HG03045 (cell line): ENCODE measurements at regions not wholly inside any gene's neighbourhood (a gene's known extent, or its start where the extent isn't known, plus 50 kb on each side); places are given as distances from the start of the nearest gene placed in this dataset.

Experiments
- ATAC-seq: cut with Tn5 transposase; IDR thresholded peaks from one replicate; pipeline ENCODE4 v1.9.1; 2021; ENCODE audit warnings: mild to moderate bottlenecking, moderate library complexity; ENCODE audit not compliant: unreplicated experiment

DNA sequence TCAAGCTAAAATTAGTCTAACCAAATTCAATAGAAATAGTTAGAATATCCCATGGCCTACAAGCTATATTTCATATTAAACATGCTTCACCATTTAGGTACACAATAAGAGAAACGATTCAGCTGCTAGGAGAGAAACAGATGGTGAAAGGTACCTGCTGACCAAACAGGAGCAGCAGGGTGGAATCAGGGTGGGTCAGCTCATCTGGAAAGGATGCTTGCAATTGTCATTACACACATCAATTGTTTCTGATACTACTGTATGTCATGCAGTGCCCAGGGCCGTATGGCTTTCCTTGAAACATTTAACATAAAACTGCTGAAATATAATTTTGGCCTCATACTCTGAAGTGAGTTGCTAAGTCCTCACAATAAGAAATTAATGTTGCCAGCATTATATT is 776.0 kb downstream of the DACH1 start:
- ATAC-seq: no peak

DNA sequence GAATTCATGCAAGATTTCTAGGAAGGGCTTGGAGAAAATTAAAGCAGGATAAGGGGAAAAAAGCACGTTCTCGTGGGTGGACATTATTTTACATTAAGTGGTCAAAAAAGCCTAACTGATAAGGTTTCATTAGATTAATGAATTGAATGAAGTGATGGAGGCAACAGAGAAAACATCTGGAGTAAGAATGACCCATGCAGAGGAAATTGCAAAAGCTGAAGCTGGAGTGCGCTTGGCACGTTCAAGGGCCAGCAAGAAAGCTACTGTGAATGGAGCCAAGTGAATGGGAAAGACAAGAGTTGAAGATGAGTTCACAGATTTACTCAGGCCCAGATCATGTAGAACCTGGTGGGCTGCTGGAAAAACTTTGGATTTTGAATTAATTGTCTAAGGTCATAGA is 777.9 kb downstream of the DACH1 start:
- no peak for ATAC-seq

DNA sequence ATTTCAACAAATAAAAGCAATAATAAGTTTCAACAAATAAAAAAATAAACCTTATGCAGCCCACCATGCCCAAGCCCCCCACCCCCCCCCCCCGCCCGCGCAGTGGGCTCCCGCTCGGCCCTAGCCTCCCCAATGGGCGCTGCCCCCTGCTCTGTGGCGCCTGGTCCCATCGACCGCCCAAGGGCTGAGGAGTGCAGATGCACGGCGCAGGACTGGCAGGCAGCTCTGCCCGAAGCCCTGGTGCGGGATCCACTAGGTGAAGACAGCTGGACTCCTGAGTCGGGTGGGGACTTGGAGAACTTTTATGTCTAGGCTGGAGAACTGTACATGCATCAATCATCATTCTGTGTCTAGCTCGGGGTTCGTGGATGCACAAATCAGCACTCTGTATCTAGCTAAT is 779.6 kb downstream of the DACH1 start:
- no peak for ATAC-seq

DNA sequence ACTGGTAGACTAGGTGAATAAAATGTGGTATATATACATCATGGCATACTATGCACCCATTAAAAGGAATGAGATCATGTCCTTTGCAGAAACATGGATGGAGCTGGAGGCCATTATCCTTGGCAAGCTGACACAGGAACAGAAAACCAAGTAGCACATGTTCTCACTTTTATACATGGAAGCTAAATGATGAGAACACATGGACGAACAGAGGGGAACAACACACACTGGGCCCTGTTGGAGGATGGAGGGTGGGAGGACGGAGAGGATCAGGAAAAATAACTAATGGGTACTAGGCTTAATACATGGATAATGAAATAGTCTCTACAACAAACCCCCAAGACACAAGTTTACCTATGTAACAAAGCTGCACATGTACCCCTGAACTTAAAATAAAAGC is 780.0 kb downstream of the DACH1 start:
- ATAC-seq: no peak

DNA sequence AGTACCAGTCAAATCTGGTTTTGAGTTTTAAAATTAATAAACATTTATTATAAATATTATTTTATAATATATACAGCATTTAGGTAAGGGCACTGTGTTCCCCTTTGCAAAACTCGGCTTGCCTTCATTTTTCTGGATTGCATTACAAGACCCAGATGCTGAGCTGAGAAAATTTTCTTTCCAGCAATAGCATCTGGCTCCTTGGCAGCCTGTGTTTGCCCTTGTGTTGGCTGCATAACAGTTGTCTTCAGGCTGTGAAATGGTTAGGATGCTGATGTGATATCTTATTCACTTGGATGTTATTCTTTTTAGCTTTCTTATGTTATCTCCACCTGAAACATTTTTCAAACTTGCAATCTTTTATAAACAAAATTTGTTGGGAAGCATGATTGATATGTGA is 784.4 kb downstream of the DACH1 start:
- ATAC-seq: no peak

DNA sequence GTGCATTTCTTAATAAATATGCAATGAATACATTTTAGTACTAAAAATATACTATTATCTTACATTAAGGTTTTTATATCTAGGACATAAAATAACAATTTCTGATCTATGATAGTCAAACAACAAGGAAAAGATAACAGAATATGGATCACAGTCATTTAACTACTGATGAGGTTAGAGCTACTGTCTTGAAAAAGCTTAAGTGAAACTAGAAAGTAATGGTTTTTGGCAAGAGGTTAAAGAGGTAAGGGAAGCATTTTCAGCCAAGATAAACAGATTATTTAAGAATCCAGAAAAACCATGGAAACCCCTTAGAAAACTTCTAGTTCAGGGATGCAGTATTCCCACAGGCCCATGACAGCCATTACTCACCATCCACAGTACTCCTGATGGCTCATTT is 787.4 kb downstream of the DACH1 start:
- no peak for ATAC-seq

DNA sequence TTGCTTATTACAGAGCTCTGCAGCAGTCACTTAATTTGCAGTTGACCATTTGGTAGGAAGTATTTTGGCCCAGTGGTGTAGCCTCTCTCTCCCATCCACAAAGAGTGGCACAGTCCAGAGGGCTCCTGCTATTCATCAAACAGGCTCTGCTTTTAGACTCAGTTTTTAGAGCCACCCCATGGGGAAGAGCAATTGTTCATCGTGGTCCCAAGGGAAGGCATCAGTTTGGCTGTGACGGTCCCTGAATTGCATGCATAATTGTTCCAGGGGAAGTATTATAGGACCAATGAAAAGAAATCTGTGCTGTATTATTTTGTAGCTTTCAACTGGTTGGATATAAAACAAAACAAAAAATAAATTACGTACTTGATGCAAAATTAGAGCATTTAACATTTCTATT is 799.0 kb downstream of the DACH1 start:
- ATAC-seq: no peak

DNA sequence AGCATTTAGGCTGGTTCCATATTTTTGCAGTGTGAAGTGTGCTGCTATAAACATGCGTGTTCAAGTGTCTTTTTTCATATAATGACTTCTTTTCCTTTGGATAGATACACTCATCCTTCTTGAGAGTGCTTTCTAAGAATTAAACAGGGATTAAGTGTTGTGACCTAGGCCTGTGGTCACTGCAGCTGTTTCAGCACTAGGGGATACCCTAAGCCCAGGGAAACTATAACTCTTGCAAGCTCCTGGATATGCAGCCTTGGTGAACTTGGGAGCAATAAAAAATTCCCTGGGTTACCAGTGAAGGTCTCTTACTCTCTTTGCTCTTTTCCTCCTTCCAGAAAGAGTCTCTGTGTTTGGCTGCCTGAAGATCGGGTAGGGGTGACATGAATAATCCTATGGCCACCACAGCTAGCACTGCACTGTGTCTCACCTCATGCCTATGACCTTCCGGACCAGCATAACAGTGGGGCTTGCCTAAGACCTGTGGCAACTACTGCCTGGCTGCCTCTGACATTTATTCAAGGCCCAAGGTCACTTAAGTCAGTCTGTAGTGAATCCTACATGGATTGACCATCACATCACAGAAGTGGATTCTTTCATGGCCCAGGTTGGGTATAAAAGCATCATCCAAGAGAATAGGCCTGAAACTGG is 799.7 kb downstream of the DACH1 start:
- ATAC-seq: no peak

DNA sequence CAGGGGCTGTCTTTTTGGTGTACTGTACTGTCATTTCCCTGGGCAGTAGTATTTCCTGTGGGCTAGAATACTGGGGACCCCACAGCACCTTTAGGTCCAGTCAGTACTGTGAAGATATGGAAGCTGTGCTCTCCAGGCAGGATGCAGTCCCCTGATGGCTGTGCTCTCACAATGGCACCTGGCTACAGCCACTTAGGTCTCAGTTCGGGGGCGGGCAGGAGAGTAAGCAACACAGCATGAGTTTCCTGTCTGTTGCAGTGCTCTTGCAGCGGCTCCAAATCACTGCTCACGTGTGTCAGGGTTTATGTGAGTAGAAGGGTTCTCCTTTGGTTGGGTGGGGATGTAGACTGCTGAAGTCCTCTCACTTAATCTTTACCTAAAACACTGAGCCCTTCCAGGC is 810.4 kb downstream of the DACH1 start:
- no peak for ATAC-seq

DNA sequence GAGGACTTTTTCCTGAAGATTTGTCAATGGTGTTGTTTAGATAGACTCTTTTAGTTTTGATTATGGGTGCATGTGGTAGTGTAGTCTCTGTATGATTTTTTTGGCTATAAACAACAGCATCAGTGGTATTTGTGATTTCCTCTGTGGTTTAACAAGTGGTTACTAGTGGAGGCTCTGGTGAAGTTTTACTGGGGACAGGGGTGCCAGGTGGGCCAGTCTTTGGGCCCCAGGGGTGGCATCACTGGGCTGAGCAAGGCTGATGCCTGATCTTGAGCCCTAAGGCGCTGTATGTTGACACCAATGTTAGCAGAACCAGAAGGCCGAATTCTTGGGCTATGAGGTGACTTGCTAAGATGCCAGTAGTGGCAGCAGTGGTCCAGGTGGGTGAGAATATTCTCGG is 811.4 kb downstream of the DACH1 start:
- no peak for ATAC-seq

DNA sequence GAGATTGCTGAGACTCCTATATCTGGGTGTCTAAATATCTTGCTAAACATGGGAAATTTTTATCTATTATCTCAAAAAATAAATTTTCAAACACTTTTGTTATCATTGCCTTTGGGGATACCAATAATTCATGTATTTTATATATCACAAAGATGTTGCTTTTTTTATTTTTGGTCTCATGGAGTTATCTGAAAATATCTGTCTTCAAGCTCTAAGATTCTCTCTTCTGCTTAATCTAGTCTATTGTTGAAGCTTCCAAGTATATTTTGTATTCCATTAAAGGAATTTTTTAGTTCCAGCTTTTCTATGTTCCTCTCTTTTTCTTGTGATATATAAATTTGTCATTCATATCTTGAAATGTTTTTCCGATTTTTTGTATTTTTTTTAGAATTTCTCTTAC is 812.0 kb downstream of the DACH1 start:
- no peak for ATAC-seq

DNA sequence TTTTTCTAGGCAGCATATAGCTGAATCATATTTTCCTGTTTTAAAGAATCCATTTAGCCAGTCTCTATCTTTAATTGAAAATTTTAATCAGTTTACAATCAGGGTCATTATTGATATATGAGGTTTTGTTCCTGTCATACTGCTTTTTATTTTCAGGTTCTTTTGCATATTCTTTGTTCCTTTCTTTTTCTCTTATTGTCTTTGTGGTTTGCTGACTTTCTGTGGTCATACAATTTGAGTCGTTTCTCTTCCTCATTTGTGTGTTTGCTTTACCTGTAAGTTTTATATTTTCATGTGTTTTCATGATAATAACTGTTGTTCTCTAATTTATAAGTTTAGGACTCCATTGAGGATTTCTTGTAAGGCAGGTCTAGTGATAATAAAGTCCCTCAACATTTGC is 812.6 kb downstream of the DACH1 start:
- ATAC-seq: peak; percentile 83

DNA sequence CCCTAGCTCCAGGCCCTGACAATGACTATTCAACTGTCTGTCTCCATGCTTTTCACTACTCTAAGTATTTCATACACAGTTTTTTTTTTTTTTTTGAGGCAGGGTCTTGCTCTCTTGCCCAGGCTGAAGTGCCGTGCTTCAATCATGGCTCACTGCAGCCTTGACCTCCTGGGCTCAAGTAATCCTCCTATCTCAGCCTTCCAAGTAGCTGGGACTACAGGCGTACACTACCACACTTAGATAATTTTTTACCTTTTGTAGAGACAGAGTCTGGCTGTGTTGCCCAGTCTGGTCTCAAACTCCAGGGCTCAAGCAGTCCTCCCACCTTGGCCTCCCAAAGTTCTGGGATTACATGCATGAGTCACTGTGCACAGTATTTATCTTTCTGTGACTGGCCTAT is 815.4 kb downstream of the DACH1 start:
- ATAC-seq: no peak

DNA sequence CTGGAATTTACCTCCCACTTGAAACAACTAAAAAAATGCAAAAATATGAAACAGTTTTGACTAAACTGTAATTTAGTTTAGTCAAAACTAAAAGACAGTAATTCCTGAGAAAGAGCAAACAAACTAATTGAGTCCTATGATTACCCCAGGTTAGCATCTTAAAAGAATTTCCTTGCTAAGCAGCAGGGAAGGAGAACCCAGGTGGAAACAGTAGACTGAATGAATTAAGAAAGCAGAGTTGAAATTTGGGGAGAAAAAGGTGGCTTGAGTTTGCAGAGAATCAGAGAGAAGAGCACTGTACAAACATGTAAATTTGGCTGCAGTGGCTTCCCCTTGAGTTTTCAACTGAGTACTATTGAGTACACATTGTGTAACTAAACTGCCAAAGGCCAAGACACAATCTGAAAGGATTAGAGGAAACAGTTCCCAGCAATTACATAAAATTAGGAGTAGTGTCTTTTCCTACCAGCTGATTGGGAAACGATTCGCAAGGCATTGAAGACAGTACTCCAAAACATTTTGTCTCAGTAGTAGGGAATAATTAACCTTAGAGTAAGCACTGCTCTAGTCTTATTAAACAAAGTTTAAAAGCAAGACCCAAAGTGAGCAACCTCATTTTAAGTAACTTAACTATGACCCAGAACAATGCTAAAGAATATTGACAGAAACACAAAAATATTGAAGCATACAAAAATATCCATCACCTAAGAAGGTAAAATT is 820.5 kb downstream of the DACH1 start:
- no peak for ATAC-seq

DNA sequence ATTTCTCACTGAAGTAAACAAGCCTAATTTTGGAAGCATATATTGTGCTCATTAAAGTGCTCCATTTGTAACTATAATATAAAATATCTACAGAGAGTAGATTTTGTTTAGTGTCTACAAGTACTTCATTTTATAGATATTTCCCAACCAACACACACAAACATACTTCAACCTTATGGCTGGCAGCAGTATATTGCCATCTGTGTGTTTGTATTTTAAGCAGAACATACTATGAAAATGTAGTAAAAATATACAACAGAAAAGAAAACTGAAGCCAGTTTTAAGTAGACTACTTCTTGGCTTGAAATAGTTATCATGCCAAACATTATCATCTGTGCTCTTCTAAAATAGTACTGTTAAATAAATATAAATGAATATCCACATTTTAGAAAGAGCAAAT is 821.9 kb downstream of the DACH1 start:
- no peak for ATAC-seq

DNA sequence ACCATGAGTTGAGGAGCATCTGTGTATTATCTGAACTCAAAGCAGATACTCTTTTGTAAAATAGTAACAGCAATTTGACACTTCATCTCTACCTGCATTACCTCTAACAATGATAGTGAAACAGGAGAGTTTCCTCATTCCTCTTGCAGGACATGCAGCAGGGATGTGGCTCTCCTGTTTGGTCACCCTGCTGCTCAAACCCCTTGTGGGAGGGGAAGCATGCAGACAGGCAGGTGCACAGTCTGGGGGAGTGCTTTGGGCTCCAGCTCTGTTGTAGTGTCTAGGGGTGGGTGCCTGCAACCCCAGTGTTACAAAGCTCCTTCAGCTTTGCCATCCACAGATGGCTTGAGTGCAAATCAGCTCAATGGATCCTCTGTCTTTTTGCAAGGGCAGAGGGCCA is 827.6 kb downstream of the DACH1 start:
- ATAC-seq: no peak

DNA sequence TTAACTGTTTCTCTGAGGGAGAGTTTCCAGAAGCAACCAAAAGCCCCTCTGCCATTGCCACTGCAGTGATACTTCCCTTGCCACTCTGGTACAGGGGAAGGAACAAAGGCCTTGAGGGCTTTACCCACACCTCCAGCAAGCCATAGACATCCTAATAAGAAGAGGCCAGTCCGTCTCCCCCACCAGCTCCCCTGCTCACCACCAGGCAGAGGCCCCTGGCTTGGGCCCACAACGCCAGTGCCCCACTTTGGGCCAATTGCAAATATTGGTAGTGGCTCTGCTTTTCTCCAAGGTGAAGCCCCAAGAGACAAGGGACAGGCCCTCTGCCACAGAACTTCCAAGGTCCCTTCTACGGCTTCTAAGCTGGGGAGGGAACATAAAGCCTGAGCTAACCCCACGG is 833.0 kb downstream of the DACH1 start:
- no peak for ATAC-seq

DNA sequence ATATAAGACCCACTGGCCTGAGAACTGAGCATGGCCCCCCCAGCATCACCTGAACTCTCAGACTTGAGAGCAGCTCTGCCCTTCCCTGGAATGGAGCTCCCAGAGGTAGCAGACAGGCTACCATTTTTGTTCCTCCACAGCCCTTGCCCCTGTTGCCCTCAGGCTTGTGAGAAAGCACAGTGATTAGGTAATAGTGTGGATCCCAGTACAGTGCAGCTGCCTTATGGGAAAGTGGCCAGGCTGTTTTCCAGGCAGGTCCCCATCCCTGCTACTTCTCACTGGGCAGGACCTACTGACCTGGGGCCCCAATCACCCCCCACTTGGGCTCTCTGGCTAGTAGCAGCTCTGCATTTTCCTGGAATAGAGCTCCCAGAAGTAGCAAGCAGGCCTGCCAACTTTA is 834.0 kb downstream of the DACH1 start:
- no peak for ATAC-seq

DNA sequence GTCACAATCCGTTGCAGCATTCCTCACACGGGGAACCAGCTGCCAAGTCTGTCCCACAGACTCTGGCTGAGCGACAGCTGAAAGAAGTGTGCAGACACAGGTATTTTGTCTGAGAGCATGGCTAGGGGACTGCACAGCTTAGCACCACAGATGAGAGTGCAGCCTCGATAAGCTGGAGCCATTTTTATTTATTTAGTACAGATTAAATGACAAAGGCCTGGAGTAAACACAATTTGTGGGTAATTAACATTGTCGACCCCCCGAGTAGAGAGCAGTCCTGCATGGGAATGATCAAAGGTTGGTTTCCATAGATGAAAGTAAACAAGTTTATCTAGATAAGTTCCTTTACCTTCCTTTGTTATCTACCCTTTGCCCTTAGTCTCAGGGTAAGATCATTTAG is 836.2 kb downstream of the DACH1 start:
- ATAC-seq: no peak

DNA sequence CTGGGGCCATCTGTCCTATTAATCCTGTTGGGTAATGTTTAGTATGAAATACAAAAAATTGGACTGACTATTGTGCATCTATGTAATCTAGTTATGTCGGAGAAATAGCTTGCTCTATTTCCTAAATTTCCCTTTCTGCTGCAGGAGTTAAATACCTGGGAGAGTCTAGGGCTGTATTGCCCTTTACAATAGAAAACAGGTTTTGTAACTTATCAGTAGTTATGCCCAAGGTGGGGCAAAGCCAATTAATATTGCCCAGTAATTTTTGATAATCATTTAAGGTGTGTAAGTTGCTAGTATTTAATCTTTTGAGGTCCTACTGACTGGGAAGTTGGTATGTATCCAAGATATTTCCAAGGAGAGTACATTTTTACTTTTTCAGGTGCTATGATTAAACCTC is 838.1 kb downstream of the DACH1 start:
- ATAC-seq: no peak

DNA sequence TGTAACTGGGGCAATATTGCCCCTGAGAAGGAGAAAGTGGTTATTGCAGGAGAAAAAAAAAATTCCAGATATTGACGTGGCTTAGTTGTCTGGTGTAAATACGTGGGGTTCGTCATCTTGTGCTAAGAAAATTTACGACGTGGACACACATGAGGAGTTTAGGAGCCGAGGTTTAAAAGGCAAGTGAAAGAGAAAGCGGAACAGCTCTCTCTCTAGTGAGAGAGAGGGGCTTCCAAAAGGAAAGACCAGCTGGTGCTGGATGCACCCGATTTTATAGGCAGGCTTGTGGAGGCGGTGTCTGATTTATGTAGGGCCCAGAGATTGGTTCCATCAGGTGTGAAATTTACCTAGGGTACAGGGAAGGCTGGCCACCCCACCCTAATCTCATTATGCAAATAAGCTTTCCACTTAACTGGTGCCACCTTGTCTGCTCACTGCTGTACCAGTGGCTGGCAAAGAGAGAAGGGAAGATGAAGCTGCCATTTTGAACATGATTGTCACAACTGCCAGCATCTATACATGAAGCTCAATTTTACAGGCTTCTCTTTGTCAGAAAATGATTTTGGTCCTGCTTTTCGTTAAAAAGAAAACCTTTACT is 845.1 kb downstream of the DACH1 start:
- peak; percentile 61 for ATAC-seq

DNA sequence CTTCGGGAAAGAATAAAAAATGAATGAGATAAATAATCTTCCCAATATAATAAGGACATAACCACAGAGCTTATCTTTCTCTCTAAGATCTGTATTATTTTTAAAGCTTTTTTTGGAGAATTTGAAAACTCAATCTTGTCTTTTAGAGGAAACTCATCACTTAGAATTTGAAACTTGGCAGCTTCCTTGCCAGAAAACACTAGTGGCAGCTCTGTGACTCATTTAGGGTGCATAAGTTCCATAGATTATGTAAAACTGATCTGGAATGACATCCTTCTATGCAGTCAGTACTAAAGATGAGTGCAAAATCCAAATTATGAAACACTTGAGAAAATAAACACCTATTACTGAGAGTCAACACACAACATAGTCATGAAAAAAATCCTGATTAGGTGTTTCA is 848.0 kb downstream of the DACH1 start:
- no peak for ATAC-seq

DNA sequence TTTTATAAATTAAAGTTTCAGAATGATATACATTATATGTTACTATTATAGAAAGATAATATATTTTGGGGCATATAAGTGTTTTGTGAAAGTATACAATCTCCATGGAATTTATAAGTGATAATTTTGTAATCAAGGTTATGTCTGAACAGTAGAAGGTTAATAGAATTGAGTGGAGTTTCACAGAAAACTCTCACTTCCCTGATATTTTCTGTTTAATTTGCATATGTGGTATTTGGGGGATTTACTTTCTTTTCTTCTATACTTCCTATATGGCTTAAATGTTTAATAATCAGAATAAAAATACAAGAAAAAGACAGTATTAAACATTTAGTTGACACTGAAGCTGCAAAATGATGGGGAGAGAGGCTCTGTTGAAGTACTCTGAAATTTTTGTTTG is 848.5 kb downstream of the DACH1 start:
- no peak for ATAC-seq
